HG02759 (cell line): ENCODE measurements at regions not wholly inside any gene's neighbourhood (a gene's known extent, or its start where the extent isn't known, plus 50 kb on each side); places are given as distances from the start of the nearest gene placed in this dataset.
A peak's percentile ranks its signal among the peaks of the same experiment; 100 is the strongest.
"Not testable (repeated sequence)": the region's sequence is repeated elsewhere in the genome, so short reads cannot be mapped to it uniquely, and the experiment has no call there.

ENCODE experiments used
- ATAC-seq: cut with Tn5 transposase; IDR thresholded peaks from one replicate; pipeline ENCODE4 v1.9.1; 2021; ENCODE audit warnings: mild to moderate bottlenecking, moderate library complexity; ENCODE audit not compliant: unreplicated experiment

DNA sequence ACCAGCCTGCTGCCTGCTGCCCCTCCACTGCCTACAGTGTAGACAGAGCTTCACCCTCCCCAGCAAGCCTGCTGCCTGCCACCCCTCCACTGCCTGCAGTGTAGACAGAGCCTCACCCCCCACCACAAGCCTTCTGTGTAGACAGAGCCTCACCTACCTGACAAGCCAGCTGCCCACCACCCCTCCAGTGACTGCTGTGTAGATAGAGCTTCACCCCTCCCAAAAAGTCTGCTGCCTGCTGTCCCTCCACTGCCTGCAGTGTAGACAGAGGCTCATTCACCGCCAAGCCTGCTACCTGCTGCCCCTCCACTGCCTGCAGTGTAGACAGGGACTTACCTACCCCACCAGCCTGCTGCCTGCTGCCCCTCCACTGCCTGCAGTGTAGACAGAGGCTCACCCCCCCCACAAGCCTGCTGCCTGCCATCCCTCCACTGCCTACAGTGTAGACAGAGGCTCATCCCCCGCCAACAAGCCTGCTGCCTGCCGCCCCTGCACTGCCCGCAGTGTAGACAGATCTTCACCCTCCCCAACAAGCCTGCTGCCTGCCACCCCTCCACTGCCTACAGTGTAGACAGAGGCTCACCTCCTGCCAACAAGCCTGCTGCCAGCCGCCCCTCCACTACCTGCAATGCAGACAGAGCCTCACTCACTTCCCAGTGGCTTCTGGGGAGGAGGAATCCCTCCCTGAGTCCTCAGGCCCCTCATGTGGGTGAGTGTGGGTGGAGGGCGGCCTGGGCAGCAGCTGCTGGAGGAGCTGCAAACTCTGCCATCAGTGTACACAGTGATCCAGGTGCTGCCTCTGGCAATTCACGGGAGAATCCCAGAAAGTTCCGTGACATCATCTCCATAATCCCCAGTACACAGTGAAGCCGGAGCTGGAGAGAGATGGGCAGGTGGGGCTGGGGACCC is 140.9 kb downstream of the DLL1 start:
- no peak for ATAC-seq

- ATAC-seq, result no peak
These were observed 142.0 kb downstream of the DLL1 start for GRCh38 chr6:170148709-170149470.

GRCh38 chr6:170147832-170148708 is 142.8 kb downstream of the DLL1 start:
- ATAC-seq, result peak; percentile 54

GRCh38 chr6:170147056-170147787 is 143.7 kb downstream of the DLL1 start:
- ATAC-seq, result no peak

GRCh38 chr6:170146640-170147039 is 144.2 kb downstream of the DLL1 start:
- ATAC-seq, result no peak

DNA sequence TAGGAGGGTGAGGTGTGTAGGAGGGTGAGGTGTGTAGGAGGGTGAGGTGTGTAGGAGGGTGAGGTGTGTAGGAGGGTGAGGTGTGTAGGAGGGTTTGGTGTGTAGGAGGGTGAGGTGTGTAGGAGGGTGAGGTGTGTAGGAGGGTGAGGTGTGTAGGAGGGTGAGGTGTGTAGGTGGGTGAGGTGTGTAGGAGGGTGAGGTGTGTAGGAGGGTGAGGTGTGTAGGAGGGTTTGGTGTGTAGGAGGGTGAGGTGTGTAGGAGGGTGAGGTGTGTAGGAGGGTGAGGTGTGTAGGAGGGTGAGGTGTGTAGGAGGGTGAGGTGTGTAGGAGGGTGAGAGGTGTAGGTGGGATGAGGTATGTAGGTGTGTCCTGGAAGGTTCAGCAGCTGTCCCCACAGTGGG is 144.7 kb downstream of the DLL1 start:
- not testable (repeated sequence) for ATAC-seq

- not testable (repeated sequence) for ATAC-seq
These were observed 145.2 kb downstream of the DLL1 start for GRCh38 chr6:170145716-170146115.

DNA sequence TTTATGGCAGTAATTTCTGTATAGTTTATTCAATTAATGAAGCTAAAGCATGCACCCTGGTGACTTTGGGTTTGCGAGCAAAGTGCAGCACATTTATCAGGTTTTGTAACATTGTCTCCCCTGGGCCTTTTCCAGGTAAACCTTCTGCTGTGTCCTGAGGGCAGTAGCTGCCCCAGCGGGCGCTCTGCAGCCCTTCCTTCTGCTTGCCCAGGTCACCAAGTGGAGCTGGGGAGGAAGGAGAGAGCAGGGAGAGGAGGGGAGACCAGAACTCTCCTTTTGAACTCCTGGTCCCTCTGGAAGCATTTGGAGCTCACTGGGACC is 145.6 kb downstream of the DLL1 start:
- ATAC-seq, result no peak

DNA sequence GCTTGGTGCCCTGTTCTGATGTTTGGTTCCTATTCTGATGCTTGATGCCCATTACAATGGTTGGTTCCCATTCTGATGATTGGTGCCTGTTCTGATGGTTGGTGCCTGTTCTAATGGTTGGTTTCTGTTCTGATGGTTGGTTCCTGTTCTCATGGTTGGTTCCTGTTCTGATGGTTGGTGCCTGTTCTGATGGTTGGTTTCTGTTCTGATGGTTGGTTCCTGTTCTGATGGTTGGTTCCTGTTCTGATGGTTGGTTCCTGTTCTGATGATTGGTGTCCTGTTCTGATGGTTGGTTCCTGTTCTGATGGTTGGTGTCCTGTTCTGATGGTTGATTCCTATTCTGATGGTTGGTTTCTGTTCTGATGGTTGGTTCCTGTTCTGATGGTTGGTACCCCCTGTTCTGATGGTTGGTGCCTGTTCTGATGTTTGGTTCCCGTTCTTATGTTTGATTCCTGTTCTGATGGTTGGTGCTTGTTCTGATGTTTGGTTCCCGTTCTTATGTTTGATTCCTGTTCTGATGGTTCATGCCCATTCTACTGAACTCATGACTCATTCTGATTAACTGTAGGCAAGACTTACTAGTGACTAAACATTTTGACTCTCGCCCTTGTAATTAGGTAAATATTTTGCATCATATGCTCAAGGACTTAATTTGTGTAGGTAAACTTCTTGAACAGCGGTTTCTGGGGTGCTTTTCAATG is 146.2 kb downstream of the DLL1 start:
- ATAC-seq, result no peak

GRCh38 chr6:170143401-170144150 is 147.3 kb downstream of the DLL1 start:
- ATAC-seq, result no peak

- no peak for ATAC-seq
These were observed 148.3 kb downstream of the DLL1 start for GRCh38 chr6:170142559-170142958.

- not testable (repeated sequence) for ATAC-seq
These were observed 149.8 kb downstream of the DLL1 start for GRCh38 chr6:170141061-170141460.

GRCh38 chr6:170140129-170140528 is 150.7 kb downstream of the DLL1 start:
- ATAC-seq, result no peak

DNA sequence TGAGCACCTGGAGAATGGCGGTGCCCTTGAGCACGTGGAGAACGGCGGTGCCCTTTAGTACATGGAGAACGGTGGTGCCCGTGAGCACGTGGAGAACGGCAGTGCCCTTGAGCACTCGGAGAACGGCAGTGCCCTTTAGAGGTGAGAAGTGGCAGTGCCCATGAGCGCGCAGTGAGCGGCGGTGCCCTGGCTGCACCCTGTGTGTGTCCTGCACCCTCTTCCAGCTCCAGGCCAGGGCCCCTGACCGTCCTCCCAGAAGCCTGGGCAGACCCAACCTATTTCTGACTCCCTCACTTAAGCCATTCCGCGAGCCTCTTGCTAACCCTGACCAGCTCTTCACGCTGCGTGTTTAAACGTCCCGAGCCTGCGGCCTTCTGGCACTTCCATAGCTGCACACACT is 151.3 kb downstream of the DLL1 start:
- no peak for ATAC-seq

DNA sequence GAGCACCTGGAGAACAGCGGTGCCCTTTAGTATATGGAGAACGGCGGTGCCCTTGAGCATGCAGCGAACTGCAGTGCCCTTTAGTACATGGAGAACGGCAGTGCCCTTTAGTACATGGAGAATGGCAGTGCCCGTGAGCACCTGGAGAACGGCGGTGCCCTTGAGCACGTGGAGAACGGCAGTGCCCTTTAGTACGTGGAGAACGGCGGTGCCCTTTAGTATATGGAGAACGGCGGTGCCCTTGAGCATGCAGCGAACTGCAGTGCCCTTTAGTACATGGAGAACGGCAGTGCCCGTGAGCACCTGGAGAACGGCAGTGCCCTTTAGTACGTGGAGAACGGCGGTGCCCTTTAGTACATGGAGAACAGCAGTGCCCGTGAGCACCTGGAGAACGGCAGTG is 151.8 kb downstream of the DLL1 start:
- ATAC-seq, result not testable (repeated sequence)

GRCh38 chr6:170137911-170138910 is 152.7 kb downstream of the DLL1 start:
- ATAC-seq, result no peak

GRCh38 chr6:170137176-170137891 is 153.5 kb downstream of the DLL1 start:
- no peak for ATAC-seq
